Thyroid gland (tissue), 4 donors: ENCODE measurements at regions not wholly inside any gene's neighbourhood (a gene's known extent, or its start where the extent isn't known, plus 50 kb on each side); places are given as distances from the start of the nearest gene placed in this dataset.

Source experiments
- DNase-seq, 2 donors: peaks; one replicate each; pipeline ENCODE4 v3.0.0-alpha.2; 2019
- H3K27ac ChIP-seq, 3 donors: fragments of 200-600 bp; sonication (generic); 1 replicate in 2 of 3; 2 replicates in 1 of 3; pipeline ENCODE4 v1.5.1; 2016 to 2019; ENCODE audit warnings: mild to moderate bottlenecking in 1 of 3, moderate library complexity in 1 of 3
- H3K27me3 ChIP-seq: fragments of 200-600 bp; sonication (generic); one replicate; pipeline ENCODE4 v1.5.1; 2019
- H3K36me3 ChIP-seq, 2 donors: fragments of 200-600 bp; sonication (generic); one replicate each; pipeline ENCODE4 v1.5.1; 2016 to 2019
- H3K4me1 ChIP-seq, 2 donors: fragments of 200-600 bp; sonication (generic); one replicate each; pipeline ENCODE4 v1.5.1; 2017 to 2019
- H3K4me3 ChIP-seq, 3 donors: fragments of 200-600 bp; sonication (generic); replicated peaks in 1 of 3; 1 replicate in 2 of 3; 2 replicates in 1 of 3; pipeline ENCODE4 v1.5.1; 2016; ENCODE audit warnings: mild to moderate bottlenecking in 1 of 3
- H3K9me3 ChIP-seq: fragments of 200-600 bp; sonication (generic); one replicate; pipeline ENCODE4 v1.5.1; 2017
- CTCF ChIP-seq, 6 experiments: fragments of 200-600 bp in 3 of 6; fragments of 450-650 bp in 3 of 6; sonication (generic) in 3 of 6; IDR thresholded peaks; one replicate each; pipeline ENCODE4 v1.5.1; 2016 to 2019; ENCODE audit warnings: antibody characterized with exemption in 6 of 6, mild to moderate bottlenecking in 2 of 6, inconsistent platforms in 1 of 6, moderate library complexity in 1 of 6
- POLR2A ChIP-seq, 2 donors: fragments of 450-650 bp; IDR thresholded peaks; one replicate each; pipeline ENCODE4 v1.6.1; 2017; ENCODE audit warnings: antibody characterized with exemption in 2 of 2, mild to moderate bottlenecking in 2 of 2, moderate library complexity in 1 of 2
- WGBS, 2 donors: methylation state at CpG; one replicate each; pipeline ENCODE4 v1.1.5; 2017; 5-methylcytosine and 5-hydroxymethylcytosine counted together
- intact Hi-C: fragments of 100-400 bp; cut with DNase I; formaldehyde crosslinking; loops from one replicate; pipeline ENCODE4 v1.15.1; 2023

DNA sequence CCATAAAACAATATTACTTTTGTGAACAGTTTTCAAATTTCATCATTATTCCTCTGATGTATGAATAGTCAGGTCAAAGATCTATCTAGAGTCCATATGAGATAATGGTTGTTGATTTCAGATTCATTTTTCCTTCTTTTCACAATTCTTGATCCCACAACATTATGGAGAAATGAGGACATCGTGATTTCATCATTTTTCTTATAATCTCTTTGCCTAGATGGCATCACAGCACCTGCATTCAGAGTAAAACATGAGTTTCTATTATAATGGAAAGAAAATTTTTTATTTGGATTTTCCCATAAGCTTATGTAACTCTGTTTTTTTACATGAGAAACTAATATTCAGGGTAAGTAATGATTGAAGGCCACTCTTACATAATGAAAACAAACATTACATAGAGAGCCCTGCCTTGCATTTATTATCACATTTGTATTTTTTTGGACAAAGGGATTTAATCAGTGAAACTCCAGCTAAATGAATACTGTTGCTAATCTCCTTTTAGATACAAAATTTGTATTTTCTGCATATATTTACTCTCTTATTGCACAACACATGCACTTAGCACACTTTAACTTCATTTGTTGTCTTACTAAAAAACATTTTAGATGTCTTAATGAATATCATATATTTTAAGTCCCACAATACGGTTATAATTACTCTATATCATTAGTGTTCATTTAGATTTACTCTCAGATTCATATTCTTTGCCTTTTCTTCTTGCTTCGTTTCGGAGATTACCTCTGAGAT is 188.4 kb upstream of the KYNU start:
- Histone ChIP-seq H3K9me3 (no peaks in the 10 kb centered on the region), H3K27ac (no peak overlapping the region), H3K4me1 (no peaks in the 10 kb centered on the region), H3K4me3 (no peak overlapping the region), H3K27me3 (no peaks in the 10 kb centered on the region), H3K36me3 (no peaks in the 10 kb centered on the region)
- 85 to 88% methylated on average over 4 of the region's 4 CpGs for WGBS, 2 donors
- TF ChIP-seq POLR2A (IDR thresholded peaks at IDR 0.05) (no peak), CTCF (IDR thresholded peaks at IDR 0.05) (no peak)
- intact Hi-C loops, result no loop called here
- no peak for DNase-seq

- intact Hi-C loops, result no loop called here
- no peak for DNase-seq
- TF ChIP-seq CTCF (IDR thresholded peaks at IDR 0.05) (no peak), POLR2A (IDR thresholded peaks at IDR 0.05) (no peak)
- no peak overlapping the region for H3K27ac ChIP-seq
- no peaks in the 10 kb centered on the region for H3K9me3 ChIP-seq
- 88 to 91% methylated on average over 5 of the region's 5 CpGs for WGBS, 2 donors
- no peak overlapping the region for H3K4me3 ChIP-seq
- H3K27me3 ChIP-seq, result no peaks in the 10 kb centered on the region
- no peaks in the 10 kb centered on the region for H3K4me1 ChIP-seq
- no peaks in the 10 kb centered on the region for H3K36me3 ChIP-seq
Measured at GRCh38 chr2:142687509-142687908, 190.0 kb upstream of the KYNU start.

- WGBS, 2 donors, result 78 to 87% methylated on average over 4 of the region's 4 CpGs
- no peak for TF ChIP-seq POLR2A (IDR thresholded peaks at IDR 0.05)
- TF ChIP-seq CTCF (IDR thresholded peaks at IDR 0.05), result no peak
Measured at GRCh38 chr2:142687075-142687474, 190.4 kb upstream of the KYNU start.

DNA sequence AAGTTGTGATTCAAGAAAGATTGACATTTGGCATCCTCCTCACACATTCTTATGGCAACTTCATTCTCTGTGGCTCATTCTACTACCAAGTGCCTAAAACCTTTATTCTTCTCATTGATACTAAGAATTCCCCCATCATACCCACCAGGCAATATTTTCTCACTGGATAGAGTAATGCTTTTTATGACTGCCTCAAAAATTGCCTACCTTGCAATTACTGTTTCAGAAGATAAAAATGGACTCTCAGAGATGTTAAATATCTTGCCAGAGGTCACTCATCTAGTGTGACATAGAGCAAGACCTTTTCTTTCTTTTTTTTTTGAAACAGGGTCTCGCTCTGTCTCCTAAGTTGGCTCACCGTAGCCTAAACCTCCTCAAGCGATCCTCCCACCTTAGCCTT is 192.8 kb upstream of the KYNU start:
- Histone ChIP-seq H3K9me3 (no peaks in the 10 kb centered on the region), H3K36me3 (no peaks in the 10 kb centered on the region), H3K27ac (no peak overlapping the region), H3K4me1 (no peaks in the 10 kb centered on the region), H3K4me3 (no peak overlapping the region), H3K27me3 (no peaks in the 10 kb centered on the region)
- 94 to 97% methylated on average over 3 of the region's 3 CpGs for WGBS, 2 donors
- DNase-seq, result no peak
- TF ChIP-seq POLR2A (IDR thresholded peaks at IDR 0.05) (no peak), CTCF (IDR thresholded peaks at IDR 0.05) (no peak)
- intact Hi-C loops, result no loop called here

More at GRCh38 chr2:142687075-142687474, 190.4 kb upstream of the KYNU start:
- no peaks in the 10 kb centered on the region for H3K27me3 ChIP-seq
- H3K9me3 ChIP-seq, result no peaks in the 10 kb centered on the region
- no peaks in the 10 kb centered on the region for H3K36me3 ChIP-seq
- no peak overlapping the region for H3K4me3 ChIP-seq
- intact Hi-C loops, result no loop called here
- no peaks in the 10 kb centered on the region for H3K4me1 ChIP-seq
- no peak overlapping the region for H3K27ac ChIP-seq
- DNase-seq, result no peak

GRCh38 chr2:142682528-142682927 is 194.9 kb upstream of the KYNU start:
- Histone ChIP-seq H3K4me1 (no peaks in the 10 kb centered on the region), H3K27ac (no peak overlapping the region), H3K36me3 (no peaks in the 10 kb centered on the region), H3K27me3 (no peaks in the 10 kb centered on the region), H3K4me3 (no peak overlapping the region), H3K9me3 (no peaks in the 10 kb centered on the region)
- intact Hi-C loops, result no loop called here
- TF ChIP-seq POLR2A (IDR thresholded peaks at IDR 0.05) (no peak), CTCF (IDR thresholded peaks at IDR 0.05) (no peak)
- no peak for DNase-seq
- WGBS, 2 donors, result 84 to 93% methylated on average over 2 of the region's 2 CpGs
